Stimulated activated CD4-positive, alpha-beta T cell treated with anti-CD3 and anti-CD28 coated beads, Interleukin-12 subunit alpha, Interleukin-12 subunit beta, amount 100 ng/mL, for 48 hours (primary cell): ENCODE measurements at regions not wholly inside any gene's neighbourhood (a gene's known extent, or its start where the extent isn't known, plus 50 kb on each side); places are given as distances from the start of the nearest gene placed in this dataset.
"Not testable (repeated sequence)": the region's sequence is repeated elsewhere in the genome, so short reads cannot be mapped to it uniquely, and the experiment has no call there.

Experiments used
- DNase-seq, 3 donors: peaks; one replicate each; pipeline ENCODE4 v3.0.0-alpha.2; 2020; ENCODE audit warnings: low read depth in 2 of 3, low spot score in 1 of 3

DNA sequence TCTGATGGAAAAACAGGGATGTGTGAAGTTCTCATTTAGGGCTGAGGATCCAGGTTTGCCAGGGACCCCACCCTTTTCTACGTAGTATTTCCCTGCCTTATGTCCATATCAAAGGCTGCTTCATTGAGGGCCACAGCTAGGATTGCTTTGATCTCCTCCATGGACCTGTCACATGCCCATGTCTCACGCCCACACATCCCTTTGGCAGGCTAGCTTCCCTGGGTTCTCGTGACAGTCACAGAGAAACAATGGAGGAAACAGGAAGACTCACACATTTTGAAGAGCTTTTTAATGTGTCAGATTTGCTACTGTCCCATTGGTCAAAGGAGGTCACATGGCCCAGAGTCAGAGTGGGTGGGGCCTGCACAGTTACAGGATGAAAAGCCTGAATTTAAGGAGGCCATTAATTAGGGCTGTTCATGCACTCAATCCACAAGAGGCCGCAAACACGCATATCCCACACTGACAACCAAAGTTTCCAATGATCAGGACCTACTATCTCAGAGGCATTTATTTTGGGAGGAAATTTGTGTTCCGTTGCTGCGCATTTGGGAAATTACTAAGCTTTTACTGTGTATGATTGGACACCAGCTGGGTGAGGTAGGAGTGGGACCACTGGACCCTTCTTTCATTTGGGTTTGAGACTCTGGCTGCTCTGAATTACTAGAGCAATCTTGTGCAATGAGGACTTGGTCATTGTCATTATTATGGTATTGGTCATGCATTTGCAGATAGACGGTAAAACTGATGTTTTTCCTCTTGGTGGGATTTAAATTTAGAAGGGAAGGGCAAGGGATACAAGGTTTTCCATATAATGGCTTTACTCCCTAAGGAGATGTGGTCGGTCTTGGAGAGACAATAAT is 266.2 kb downstream of the KTN1 start:
- DNase-seq, result no peak

DNA sequence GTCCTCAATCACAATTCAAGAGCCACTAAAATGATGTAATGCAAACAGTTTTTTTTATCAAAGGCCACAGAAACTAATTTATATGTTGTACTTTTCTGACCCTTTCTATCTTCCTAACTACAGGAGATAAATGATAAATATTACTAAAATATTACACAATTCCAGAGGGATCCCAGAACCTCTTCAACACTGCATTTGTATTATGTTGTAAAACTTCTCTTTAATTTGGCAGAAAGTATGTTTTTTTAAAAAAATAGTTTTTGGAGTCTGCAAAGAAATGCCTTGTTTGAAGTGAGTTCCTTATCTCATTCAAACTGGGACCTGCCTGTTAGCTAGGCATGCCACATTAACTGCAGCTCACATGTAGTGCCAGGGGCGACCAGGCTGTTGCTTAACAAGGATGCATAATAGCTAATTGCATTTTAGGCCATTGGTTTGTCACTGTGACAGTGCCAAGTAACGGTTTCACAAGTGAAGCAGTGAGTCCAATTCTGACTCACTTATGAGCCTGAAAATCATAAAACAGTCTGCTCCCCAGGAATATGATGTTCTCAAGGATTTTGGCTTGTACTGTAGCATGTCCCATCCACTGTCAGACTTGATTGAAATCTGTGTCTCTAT is 266.9 kb downstream of the KTN1 start:
- no peak for DNase-seq

DNA sequence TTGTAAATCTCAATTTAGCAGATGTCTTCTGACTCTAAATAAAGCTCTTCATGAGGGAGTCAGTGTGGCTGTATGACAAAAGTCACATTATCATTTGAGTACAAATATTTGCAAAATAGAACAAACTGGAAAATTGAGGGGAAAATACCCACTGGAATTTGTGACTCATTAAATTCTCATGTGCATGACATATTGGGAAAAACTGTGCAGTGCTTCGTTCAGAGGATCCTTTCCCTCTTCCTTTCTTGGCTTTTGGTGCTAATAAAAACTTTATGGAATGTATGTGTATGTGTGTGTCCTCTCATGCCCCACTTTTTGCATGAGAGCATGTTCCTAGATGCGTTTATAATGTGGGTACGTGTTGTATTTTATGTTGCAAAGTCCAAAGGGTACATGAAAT is 267.8 kb downstream of the KTN1 start:
- DNase-seq, result no peak

DNA sequence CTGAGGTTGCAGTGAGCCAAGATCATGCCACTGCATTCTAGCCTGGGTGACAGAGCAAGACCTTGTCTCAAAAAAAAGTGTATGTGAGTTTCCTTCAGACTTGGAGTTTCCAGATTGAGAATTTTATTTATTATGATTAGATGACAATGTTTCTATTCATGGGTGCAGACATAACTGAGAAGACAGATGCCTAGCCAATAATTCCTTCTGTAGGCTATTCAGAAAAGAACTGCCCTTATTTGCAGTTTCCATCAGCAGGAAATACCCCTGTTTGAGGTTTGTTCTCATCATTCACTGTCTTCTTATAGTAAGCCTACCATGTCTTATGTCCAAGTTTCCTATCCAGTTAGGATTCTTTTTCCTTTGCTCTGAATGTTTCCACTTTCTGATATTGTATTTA is 269.0 kb downstream of the KTN1 start:
- DNase-seq, result no peak

DNA sequence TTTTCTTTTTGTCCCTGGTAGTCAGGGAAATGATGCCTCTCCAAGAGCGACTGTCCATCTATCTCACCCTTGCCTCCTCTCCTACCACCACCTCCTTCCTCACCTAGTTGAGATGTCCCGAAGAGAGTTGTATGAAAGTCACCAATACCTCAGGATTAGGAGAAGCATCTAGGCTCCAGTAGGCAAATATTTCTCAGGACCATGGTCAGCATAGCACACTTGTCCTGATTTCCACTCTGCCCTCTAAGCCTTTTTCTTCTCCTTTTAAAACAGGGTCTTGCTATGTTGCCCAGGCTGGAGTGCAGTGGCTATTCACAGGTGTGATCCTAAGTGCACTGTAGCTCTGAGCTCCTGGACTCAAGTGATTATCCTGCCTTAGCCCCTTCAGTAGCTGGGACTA is 268.4 kb upstream of the PELI2 start:
- no peak for DNase-seq

DNA sequence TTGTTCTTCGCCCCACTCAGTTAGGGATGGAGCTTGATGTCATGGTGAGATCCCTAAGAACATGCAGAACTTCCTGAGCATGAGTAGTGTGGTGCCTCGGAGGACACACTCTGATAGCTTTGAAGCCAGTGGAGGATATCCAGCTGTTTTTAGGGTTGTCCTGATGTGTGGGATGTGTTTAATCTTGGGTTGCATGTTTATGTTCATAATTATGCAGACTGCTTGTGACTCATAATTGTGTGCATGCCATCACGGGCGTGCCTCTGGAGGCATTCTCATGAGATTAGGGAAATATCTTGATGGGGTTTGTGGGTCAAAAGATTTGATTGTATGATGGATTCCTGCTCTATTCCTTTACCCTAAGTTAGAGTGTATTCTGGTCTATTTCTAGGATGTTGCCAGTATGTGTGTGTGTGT is 267.4 kb upstream of the PELI2 start:
- DNase-seq, result no peak

DNA sequence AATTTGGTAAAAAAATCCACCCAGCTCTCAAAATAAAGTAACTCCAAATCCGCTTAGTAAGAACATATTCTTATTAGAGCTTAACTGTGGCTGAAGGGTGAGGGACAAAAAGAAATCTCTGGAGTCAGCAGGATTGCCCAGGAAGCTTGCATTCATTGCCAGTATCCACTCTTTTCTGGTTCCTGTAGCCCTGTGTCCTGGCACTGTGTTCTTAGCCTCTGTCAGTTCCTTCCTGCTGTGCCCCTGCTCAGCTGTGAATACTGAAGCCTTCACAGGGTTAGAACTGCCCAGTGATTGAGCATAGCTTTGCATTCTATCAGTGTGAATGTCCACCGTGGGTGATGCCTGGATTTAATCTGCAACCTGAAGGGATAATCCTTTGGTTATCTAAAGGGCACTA is 266.9 kb upstream of the PELI2 start:
- no peak for DNase-seq

DNA sequence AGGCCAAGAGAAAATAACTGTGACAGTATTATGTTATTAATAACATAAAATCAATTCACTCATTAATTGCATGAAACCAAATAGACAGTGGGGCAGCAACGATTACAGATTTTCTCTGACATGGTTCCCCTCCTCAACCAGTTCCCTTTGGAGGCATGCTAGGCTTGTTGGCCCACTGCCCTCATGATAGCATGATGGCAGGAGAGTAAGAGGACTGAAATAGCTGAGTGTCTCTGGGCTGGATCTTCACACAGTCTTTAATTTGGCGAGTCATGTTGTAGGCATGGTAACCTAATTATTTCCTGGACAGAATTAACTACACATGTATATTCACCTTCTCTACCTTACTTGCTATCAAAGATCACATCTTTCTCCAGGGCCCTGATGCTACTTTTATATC is 266.2 kb upstream of the PELI2 start:
- DNase-seq, result no peak

DNA sequence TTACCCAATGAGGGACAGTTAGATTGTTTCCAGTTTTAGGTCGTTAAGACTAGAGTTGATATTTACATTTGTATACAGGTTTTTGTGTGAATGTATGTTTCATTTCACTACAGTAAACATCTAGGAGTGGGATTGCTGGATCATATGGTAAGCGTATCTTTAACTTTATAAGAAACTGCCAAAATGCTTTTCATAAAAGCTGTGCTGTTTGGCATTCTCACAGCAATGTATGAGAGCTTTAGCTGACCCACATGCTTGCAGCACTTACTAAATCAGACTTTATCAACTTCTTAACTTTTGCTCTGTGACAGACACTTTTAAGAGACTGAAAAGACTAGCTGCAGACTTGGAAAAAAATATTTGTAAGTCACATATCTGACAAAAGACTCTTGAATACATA is 262.5 kb upstream of the PELI2 start:
- DNase-seq, result no peak

DNA sequence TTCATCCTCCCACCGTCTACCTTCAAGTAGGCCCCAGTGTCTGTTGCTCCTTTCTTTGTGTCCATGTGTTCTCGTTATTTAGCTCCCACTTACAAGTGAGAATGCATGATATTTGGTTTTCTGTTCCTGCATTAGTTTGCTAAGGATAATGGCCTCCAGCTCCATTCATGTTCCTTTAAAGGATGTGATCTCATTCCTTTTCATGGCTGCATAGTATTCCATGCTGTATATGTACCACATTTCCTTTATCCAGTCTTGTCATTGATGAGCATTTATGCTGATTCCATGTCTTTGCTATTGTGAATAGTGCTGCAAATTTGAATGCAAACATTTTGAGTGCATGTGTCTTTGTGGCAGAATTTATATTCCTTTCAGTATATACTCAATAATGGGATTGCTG is 259.6 kb upstream of the PELI2 start:
- DNase-seq, result no peak

DNA sequence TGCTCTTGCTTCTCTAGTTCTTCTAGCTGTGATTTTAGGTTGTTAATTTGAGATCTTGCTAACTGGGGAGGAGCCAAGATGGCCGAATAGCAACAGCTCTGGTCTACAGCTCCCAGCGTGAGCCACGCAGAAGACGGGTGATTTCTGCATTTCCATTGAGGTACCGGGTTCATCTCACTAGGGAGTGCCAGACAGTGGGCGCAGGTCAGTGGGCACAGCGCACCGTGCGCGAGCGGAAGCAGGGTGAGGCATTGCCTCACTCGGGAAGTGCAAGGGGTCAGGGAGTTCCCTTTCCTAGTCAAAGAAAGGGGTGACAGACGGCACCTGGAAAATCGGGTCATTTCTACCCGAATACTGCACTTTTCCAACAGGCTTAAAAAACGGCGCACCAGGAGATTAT is 256.6 kb upstream of the PELI2 start:
- DNase-seq, result not testable (repeated sequence)

DNA sequence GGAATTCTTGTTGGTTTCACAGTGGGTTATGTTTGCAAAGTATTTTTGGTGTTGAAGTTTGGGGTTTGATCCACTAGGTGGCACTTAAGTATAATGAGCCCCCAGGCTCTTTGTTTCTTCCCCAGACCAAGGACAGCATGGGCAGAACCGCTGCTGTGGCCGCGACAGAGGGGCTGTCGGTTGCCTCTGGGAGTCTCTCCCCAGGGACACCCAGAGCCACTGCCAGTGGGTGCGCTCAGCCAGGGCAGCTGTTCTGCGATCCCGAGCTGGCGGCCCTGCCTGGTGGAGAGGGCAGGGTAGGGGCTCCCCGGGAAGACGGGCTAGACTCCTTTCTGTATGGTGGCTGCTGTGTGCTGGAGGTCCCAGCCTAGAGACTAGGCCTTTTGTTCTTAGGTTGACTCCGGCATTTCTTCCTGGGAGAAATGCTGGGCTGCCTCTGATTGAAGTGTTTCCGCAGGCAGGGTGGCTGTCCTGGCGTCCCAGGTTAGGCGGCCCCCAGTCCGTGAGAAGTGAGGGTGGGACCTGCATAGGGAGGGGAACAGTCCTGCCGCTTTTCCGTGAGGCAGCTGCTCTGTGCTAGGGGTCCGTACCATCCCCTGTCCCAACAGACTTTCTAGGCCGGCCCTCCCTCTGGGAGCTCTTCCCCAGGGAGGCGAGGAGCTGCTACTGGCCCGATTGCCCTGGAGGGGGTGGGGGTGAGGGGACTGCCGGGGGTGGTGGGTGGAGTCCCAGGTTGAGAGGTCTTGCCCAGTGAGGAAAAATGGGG is 253.1 kb upstream of the PELI2 start:
- DNase-seq, result no peak

DNA sequence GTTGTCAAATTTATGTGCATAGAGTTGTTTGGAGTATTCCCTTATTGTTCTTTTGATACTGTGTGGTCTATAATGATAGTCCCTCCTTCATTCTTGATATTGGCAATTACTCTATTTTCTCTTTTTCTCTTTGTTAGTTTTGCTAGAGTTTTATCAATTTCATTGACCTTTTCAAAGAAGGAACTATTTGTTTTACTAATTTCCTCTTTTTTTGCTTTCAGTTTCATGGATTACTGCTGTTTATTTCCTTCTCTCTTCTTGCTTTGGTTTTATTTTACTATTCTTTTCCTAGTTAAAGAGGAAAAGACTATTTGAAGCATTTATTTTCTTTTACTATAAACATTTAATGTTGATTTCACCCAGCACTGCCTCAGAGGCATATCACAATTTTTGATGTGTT is 250.9 kb upstream of the PELI2 start:
- no peak for DNase-seq

DNA sequence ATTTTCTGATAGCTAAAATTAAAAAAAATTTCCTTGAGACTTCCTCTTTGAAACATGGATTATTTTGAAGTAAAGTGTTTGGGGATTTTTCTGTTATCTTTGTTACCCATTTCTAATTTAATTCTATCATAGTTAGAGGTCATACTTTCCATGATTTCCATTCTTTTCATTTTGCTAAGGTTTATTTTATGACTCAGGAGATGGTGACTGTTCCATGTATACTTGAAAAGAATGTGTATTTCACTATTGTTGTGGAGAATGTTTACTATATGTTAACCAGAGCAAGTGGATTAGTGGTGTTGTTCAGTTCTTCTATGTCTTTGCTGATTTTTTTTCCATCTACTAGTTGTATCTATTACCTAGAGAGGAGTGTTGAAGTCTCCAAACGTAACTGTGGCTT is 250.5 kb upstream of the PELI2 start:
- DNase-seq, result no peak

DNA sequence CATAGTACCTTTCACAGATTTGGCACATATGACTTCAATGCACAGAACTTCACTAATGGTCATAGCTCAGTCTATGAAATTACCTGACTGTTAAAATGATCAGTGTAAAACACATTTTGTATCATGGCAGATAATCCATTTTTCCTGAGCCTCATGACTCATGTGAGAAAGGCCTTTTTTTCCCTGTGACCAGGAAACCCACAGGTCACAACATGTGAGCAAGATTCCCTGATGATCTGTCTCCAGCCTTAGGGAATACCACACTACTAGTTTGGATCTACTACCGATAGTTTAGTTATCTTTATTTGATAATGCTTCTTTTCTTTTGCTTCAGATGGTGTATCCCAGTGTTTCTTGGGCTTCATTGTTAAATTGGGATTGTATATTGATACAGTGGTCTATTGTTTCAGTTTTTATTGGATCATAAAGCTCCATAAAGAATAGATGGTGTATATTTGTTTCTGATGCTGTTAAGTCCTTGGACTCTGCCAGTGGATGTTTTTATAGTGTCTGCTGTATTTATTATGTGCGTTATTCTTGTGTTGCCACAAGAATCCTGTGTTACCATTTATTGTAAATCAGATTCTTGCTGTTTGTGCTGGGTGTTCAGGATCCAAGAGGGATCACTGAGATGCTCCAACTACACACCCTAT is 248.7 kb upstream of the PELI2 start:
- no peak for DNase-seq

DNA sequence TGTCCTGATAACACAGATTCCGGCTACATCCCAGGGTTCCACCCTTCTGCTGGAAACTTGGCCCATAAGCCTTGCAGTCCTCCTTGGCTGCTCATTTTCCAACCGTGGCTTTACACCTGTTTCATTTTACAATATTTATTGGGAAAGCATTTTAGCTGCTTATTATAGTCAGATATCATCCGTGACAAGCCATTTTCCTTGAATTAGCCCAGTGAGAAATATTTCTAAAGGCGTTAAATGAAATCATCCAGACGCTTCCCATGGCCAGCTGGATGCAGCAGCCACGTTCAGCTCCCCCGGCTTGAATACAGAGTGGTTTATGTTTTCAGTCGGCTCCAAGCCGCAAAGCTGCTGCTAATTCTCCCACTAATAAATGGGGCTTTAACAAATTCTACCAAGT is 245.0 kb upstream of the PELI2 start:
- no peak for DNase-seq

DNA sequence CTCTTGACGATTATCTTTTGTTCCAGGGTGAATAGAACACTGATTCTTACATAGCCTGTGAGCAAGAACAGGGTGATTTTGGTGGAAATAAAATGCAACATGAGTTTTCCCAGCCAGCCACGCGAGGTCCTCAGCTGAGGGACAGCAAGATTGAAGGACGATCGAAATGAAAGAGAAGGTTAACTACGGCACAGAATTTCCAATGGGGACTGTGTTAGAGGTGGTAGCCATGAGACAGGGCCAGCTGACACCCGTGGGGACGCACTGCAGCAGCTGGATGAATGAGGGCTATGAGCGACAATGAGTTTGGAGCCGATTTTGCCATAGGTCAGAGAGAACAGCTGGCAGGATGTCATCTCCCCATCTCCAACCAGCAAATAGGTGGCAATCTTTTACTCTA is 243.4 kb upstream of the PELI2 start:
- DNase-seq, result no peak

DNA sequence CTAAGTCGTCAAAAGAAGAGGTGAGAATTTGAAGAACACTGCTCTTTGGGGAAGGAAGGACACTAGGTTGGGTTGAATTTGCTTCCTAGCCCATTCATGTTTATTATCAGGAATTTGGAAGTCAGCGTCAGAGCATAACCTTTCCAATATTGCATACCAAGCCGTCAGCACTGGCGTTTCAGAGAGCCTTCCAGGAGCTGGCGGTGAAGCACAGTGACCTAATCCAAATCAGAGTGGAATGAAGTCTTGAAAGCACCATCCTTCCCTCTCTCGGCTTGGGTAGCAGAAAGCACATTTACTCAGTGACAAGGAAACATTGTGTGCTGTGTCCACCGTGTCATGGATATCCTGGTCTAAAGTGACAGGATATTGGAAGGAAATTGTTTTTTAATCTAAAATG is 240.3 kb upstream of the PELI2 start:
- DNase-seq, result no peak

DNA sequence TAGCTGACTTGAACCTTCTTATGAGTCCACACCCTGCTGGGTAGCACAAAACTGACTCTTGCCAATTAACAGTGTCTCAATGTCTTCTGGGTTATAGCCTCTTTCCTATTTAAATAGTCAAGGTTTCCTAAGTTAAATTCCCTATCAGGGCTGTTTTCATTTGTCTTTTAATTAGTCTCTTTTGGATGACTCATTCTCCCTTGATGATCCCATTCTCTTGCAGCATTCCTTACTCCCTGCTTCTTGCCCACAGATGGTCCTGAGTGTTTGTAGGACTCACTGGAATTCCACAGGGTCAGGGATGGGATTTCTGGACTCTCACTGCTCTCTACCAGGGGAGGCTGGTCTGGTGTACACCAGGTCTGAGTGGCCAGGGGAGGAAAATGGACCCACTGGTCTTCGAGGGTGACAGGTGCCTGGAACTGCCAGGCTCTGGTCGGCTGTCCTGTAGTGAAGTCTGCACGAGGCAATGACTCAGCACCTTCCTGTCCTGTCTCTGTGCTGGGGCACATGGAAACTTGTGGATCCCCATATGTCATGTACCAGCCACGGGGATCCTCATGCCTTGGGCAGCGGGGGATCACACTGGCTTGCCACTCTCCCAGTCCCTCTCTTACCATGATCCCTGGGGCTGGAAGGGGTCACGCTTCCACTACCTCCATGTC is 236.5 kb upstream of the PELI2 start:
- no peak for DNase-seq

DNA sequence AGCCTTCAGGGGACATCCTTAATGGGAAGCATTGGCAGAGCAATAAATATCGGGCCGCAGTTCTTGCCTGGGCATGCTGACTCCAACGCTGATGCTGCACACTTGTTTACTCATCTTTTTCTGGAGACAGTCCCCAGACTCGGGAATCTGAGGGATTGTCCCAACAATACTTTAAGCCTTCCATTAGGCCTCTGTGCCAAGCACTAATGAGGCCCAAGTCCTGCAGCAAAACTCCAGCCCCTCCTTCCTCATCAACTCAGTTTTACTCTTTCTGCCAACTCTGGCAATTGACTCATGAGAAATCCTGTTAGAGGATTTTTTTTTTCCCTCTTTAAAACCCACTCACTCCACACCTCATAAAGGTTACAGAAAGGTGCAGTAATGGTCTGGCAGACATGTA is 233.4 kb upstream of the PELI2 start:
- DNase-seq, result no peak

DNA sequence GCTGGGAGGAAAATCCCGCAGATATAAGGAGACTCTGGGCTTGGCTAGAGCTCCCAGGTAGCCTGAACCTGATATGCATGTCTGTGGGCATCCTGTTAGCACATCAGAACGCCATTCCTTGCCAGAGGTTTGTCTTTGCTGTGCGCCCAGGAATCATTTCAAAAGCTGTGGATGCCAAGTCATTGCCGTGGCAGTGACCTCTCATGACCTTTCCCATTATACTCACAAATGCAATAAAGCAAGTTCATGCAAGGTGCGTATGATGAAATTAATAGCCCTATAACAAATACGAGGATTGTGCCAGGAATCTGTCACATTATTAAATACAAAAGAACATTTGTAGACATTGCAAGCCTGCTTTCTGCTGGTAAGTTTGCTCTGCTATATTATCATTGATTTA is 229.1 kb upstream of the PELI2 start:
- no peak for DNase-seq
